ENCODE measurements at regions not wholly inside any gene's neighbourhood (a gene's known extent, or its start where the extent isn't known, plus 50 kb on each side); places are given as distances from the start of the nearest gene placed in this dataset.

DNA sequence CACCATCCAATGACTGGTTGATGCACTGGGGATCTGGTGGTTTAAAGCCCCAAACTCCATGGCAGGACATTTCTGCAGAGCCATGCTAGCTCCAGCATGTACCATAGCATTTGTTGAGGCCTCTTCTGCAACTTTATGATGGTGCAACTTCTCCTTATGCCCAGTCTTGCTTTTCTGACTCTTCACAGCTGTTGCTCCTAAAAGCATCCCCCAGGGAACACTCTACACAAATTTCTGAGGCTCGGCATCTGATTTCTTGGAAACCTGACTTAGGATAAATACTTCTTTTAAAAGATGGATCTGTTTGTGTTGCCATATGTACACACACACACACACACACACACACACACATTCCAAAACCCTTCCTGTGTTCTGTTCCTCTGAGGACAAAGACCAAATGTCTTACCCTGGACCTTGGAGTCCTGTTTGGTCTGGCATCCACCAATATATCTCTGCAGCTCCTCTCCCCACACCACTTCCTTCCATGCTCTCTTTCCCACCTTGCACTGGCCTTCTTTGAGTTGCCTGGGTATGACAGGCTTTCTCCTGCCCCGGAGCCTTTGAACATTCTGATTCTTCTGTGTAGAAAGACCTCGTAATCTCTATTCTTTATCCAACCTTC lies 388.5 kb upstream of the ZNF507 start:
- no peak for DNase-seq
- Histone ChIP-seq H3K4me3 (ENCODE audit: low read length) (no peak overlapping the region), H3K36me3 (ENCODE audit: control insufficient read depth, insufficient read depth, low read length) (no peaks in the 10 kb centered on the region), H3K9me3 (replicated peaks; ENCODE audit: control insufficient read depth, low read depth, low read length) (no peaks in the 10 kb centered on the region), H3K27me3 (ENCODE audit: control insufficient read depth, insufficient read depth, low read length) (peaks cover 4% of the 10 kb centered on the region), H3K4me1 (ENCODE audit: control insufficient read depth, insufficient read depth, low read length) (peaks cover 14% of the 10 kb centered on the region), H3K27ac (ENCODE audit: low read length) (no peak overlapping the region)
- no CpG with 5 or more reads among the region's 3 CpGs for WGBS (ENCODE audit: insufficient coverage)

DNA sequence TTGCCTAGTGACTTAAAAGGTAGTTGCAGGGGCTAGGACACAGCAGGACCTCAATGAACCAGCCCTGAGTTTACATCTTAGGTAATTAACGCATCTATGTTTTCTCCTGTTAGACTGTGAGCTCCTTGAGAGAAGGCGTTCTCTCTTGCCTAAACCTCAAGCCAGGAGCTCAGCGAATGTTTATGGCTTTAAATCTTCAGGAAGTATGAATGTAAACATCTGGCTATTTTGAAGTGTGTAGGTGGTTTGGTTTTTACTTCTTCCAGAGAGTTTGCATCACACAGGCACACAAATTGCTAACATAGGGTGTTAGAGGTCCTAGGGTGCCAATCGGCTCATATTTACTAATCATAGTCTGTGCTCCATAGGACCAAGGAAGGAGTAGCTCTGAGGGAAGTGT lies 387.7 kb upstream of the ZNF507 start:
- H3K27ac ChIP-seq (ENCODE audit: low read length): no peak overlapping the region
- WGBS (ENCODE audit: insufficient coverage): 86% methylated on average over 1 of the region's 4 CpGs
- DNase-seq: no peak

DNA sequence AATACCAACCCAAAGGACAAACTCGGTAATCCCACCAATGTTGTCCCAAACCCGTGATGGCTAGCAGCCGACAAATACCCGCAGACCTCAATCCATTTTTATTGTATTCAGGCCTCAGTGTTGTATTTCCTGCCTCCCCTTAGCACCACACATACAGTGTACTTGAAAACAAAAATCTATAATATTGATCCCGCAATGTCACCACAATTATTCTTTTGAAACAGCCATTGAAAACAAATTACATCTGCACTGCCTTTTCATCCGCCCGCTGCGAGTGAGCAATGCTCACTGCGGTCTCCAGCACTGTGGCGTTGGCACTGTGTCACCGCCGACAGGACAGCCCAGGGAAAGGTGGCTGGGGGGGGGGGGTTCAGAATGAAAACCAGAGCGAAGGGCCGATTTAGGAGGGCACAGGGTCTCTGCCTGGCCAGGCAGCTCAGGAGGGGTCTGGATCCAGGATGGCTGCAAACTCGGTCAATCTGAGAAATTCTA lies 385.8 kb upstream of the ZNF507 start:
- H3K4me1 ChIP-seq (ENCODE audit: control insufficient read depth, insufficient read depth, low read length): peaks cover 14% of the 10 kb centered on the region
- H3K36me3 ChIP-seq (ENCODE audit: control insufficient read depth, insufficient read depth, low read length): no peaks in the 10 kb centered on the region
- no peak for DNase-seq
- peaks cover 4% of the 10 kb centered on the region for H3K27me3 ChIP-seq (ENCODE audit: control insufficient read depth, insufficient read depth, low read length)
- H3K4me3 ChIP-seq (ENCODE audit: low read length): no peak overlapping the region
- H3K9me3 ChIP-seq (replicated peaks; ENCODE audit: control insufficient read depth, low read depth, low read length): no peaks in the 10 kb centered on the region
- 85% methylated on average over 13 of the region's 15 CpGs for WGBS (ENCODE audit: insufficient coverage)
- H3K27ac ChIP-seq (ENCODE audit: low read length): no peak overlapping the region

More for the DNA sequence above, 387.7 kb upstream of the ZNF507 start:
- H3K9me3 ChIP-seq (replicated peaks; ENCODE audit: control insufficient read depth, low read depth, low read length): no peaks in the 10 kb centered on the region
- peaks cover 4% of the 10 kb centered on the region for H3K27me3 ChIP-seq (ENCODE audit: control insufficient read depth, insufficient read depth, low read length)
- no peak overlapping the region for H3K4me3 ChIP-seq (ENCODE audit: low read length)
- H3K4me1 ChIP-seq (ENCODE audit: control insufficient read depth, insufficient read depth, low read length): peaks cover 14% of the 10 kb centered on the region
- H3K36me3 ChIP-seq (ENCODE audit: control insufficient read depth, insufficient read depth, low read length): no peaks in the 10 kb centered on the region

DNA sequence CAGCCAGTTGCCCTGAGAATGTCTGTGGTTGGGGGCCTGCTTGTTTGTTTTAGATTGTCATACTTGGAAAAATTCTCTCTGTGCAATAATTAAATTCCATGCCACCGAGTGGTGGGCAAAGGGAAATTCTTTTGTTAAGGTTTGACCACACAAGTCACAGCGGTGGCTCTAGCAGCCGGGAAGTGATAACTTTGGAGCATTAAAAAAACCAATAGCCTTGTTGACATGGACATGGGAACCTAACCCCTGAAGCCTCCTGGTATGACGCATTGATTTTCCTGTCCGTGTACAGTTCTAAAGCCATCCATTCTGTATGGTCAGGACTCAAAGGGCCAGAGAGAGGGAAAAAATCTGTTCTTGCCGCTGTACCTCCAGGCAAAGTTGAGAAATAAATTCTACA lies 384.9 kb upstream of the ZNF507 start:
- 94% methylated on average over 3 of the region's 6 CpGs for WGBS (ENCODE audit: insufficient coverage)
- no peak for DNase-seq
- Histone ChIP-seq H3K27me3 (ENCODE audit: control insufficient read depth, insufficient read depth, low read length) (peaks cover 4% of the 10 kb centered on the region), H3K36me3 (ENCODE audit: control insufficient read depth, insufficient read depth, low read length) (no peaks in the 10 kb centered on the region), H3K4me3 (ENCODE audit: low read length) (no peak overlapping the region), H3K27ac (ENCODE audit: low read length) (no peak overlapping the region), H3K4me1 (ENCODE audit: control insufficient read depth, insufficient read depth, low read length) (peaks cover 14% of the 10 kb centered on the region), H3K9me3 (replicated peaks; ENCODE audit: control insufficient read depth, low read depth, low read length) (no peaks in the 10 kb centered on the region)

GRCh38 chr19:31961191-31961590 lies 384.2 kb upstream of the ZNF507 start:
- no peaks in the 10 kb centered on the region for H3K36me3 ChIP-seq (ENCODE audit: control insufficient read depth, insufficient read depth, low read length)
- DNase-seq: no peak
- H3K4me1 ChIP-seq (ENCODE audit: control insufficient read depth, insufficient read depth, low read length): peaks cover 11% of the 10 kb centered on the region
- 0% methylated on average over 1 of the region's 4 CpGs for WGBS (ENCODE audit: insufficient coverage)
- no peak overlapping the region for H3K4me3 ChIP-seq (ENCODE audit: low read length)
- no peaks in the 10 kb centered on the region for H3K9me3 ChIP-seq (replicated peaks; ENCODE audit: control insufficient read depth, low read depth, low read length)
- H3K27me3 ChIP-seq (ENCODE audit: control insufficient read depth, insufficient read depth, low read length): peaks cover 4% of the 10 kb centered on the region
- no peak overlapping the region for H3K27ac ChIP-seq (ENCODE audit: low read length)

DNA sequence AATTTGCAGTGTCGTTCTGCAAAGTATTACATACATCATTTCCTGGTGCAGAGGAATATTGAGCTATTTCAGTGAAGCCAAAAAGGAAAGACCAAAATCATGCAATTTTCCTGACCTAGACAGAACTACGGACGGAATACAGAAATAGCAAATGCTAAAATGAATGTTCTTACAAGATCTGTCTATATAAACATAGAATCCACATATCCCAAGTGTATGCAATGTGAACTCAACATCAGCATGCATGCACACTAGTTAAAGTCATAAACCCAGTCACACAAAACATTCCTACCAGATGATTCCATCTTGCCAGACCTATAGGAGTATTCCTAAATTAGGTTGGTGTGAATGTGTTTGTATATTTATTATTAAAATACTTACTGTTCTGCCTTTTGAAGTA lies 383.7 kb upstream of the ZNF507 start:
- Histone ChIP-seq H3K9me3 (replicated peaks; ENCODE audit: control insufficient read depth, low read depth, low read length) (no peaks in the 10 kb centered on the region), H3K4me3 (ENCODE audit: low read length) (no peak overlapping the region), H3K27me3 (ENCODE audit: control insufficient read depth, insufficient read depth, low read length) (peaks cover 4% of the 10 kb centered on the region), H3K36me3 (ENCODE audit: control insufficient read depth, insufficient read depth, low read length) (no peaks in the 10 kb centered on the region), H3K4me1 (ENCODE audit: control insufficient read depth, insufficient read depth, low read length) (peaks cover 7% of the 10 kb centered on the region), H3K27ac (ENCODE audit: low read length) (no peak overlapping the region)
- no CpG with 5 or more reads among the region's 3 CpGs for WGBS (ENCODE audit: insufficient coverage)
- DNase-seq: no peak

DNA sequence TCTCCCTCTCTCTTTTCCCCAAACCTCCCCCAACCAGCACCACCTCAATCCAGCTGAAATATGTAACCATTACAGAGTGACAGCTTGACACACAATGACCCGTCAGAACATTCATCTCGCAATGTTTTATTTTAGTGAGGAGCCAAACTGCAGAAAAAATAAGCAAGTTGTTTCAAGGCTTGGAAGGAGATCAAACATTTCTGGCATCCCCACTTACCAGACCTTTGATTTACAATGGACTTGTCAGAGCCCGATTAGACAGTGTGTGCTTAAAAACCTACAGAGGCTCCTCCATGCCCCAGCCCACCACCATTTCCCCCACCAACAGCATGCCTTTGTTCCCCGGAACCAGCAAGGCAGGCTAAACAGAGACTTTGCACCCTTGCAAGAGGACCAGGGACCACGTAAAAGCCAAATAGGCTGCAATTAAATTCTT lies 382.8 kb upstream of the ZNF507 start:
- Histone ChIP-seq H3K4me1 (ENCODE audit: control insufficient read depth, insufficient read depth, low read length) (peaks cover 3% of the 10 kb centered on the region), H3K27ac (ENCODE audit: low read length) (no peak overlapping the region), H3K36me3 (ENCODE audit: control insufficient read depth, insufficient read depth, low read length) (no peaks in the 10 kb centered on the region), H3K4me3 (ENCODE audit: low read length) (no peak overlapping the region), H3K9me3 (replicated peaks; ENCODE audit: control insufficient read depth, low read depth, low read length) (no peaks in the 10 kb centered on the region), H3K27me3 (ENCODE audit: control insufficient read depth, insufficient read depth, low read length) (peaks cover 4% of the 10 kb centered on the region)
- no peak for DNase-seq
- WGBS (ENCODE audit: insufficient coverage): 0% methylated on average over 2 of the region's 5 CpGs

GRCh38 chr19:31963746-31964145 lies 381.7 kb upstream of the ZNF507 start:
- no peaks in the 10 kb centered on the region for H3K36me3 ChIP-seq (ENCODE audit: control insufficient read depth, insufficient read depth, low read length)
- H3K4me1 ChIP-seq (ENCODE audit: control insufficient read depth, insufficient read depth, low read length): peaks cover 3% of the 10 kb centered on the region
- H3K4me3 ChIP-seq (ENCODE audit: low read length): no peak overlapping the region
- H3K27ac ChIP-seq (ENCODE audit: low read length): no peak overlapping the region
- WGBS (ENCODE audit: insufficient coverage): 78% methylated on average over 4 of the region's 4 CpGs
- H3K27me3 ChIP-seq (ENCODE audit: control insufficient read depth, insufficient read depth, low read length): peaks cover 4% of the 10 kb centered on the region
- H3K9me3 ChIP-seq (replicated peaks; ENCODE audit: control insufficient read depth, low read depth, low read length): no peaks in the 10 kb centered on the region
- DNase-seq: no peak

DNA sequence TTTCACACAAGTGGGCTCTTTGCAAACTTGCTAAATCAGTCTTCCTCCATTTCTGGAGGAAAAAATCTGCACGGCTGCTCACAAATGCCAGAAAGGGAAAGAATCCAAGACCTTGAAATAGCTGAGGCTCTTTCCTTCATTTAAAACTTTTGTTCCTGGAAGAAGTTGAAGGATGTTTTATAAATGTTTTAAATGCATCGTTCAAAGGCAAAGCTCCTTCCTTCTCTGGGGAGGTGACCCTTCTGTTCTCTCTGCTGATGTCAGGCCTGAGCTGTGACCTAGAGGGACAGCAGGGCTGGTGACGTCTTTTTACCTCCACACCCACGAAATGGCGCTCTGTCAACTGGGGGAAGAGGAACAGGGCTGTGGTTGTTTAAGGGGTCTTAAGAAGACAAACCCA lies 376.4 kb upstream of the ZNF507 start:
- H3K27me3 ChIP-seq (ENCODE audit: control insufficient read depth, insufficient read depth, low read length): no peaks in the 10 kb centered on the region
- H3K36me3 ChIP-seq (ENCODE audit: control insufficient read depth, insufficient read depth, low read length): no peaks in the 10 kb centered on the region
- no peak overlapping the region for H3K27ac ChIP-seq (ENCODE audit: low read length)
- H3K4me1 ChIP-seq (ENCODE audit: control insufficient read depth, insufficient read depth, low read length): no peaks in the 10 kb centered on the region
- H3K9me3 ChIP-seq (replicated peaks; ENCODE audit: control insufficient read depth, low read depth, low read length): no peaks in the 10 kb centered on the region
- peak; percentile 58 for DNase-seq
- H3K4me3 ChIP-seq (ENCODE audit: low read length): no peak overlapping the region
- WGBS (ENCODE audit: insufficient coverage): no CpG with 5 or more reads among the region's 5 CpGs

DNA sequence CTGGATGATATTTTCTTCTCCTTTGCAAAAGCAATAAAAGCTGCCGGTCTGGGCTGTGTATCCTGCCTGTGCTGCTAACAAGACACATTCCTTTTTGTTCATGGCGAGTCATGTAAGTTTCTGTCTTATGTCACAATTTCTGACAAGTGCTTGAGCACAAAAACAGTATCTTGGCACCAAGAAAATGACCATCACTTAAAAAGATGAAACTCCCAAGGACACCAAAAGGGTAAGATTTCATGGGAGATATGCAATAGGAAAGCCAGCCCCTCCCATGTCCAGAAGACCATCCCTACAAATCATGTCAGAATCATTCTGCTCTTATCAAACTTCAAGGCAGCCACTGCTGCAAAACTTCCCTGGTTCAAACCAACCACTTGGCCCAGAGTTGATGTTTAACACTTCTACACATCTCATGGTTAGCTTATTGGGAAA lies 375.4 kb upstream of the ZNF507 start:
- Histone ChIP-seq H3K4me1 (ENCODE audit: control insufficient read depth, insufficient read depth, low read length) (no peaks in the 10 kb centered on the region), H3K27ac (ENCODE audit: low read length) (no peak overlapping the region), H3K9me3 (replicated peaks; ENCODE audit: control insufficient read depth, low read depth, low read length) (no peaks in the 10 kb centered on the region), H3K4me3 (ENCODE audit: low read length) (no peak overlapping the region), H3K36me3 (ENCODE audit: control insufficient read depth, insufficient read depth, low read length) (no peaks in the 10 kb centered on the region), H3K27me3 (ENCODE audit: control insufficient read depth, insufficient read depth, low read length) (no peaks in the 10 kb centered on the region)
- DNase-seq: no peak
- WGBS (ENCODE audit: insufficient coverage): 20% methylated on average over 1 of the region's 2 CpGs

GRCh38 chr19:31974290-31974689 lies 371.1 kb upstream of the ZNF507 start:
- H3K27me3 ChIP-seq (ENCODE audit: control insufficient read depth, insufficient read depth, low read length): no peaks in the 10 kb centered on the region
- no peak for DNase-seq
- WGBS (ENCODE audit: insufficient coverage): 66% methylated on average over 4 of the region's 4 CpGs

More at GRCh38 chr19:31974290-31974689, 371.1 kb upstream of the ZNF507 start:
- Histone ChIP-seq H3K9me3 (replicated peaks; ENCODE audit: control insufficient read depth, low read depth, low read length) (no peaks in the 10 kb centered on the region), H3K4me3 (ENCODE audit: low read length) (no peak overlapping the region), H3K36me3 (ENCODE audit: control insufficient read depth, insufficient read depth, low read length) (no peaks in the 10 kb centered on the region), H3K27ac (ENCODE audit: low read length) (no peak overlapping the region), H3K4me1 (ENCODE audit: control insufficient read depth, insufficient read depth, low read length) (no peaks in the 10 kb centered on the region)

Data from muscle of leg (tissue), 3 donors.